Right atrium auricular region (tissue), 2 donors: ENCODE measurements at regions not wholly inside any gene's neighbourhood (a gene's known extent, or its start where the extent isn't known, plus 50 kb on each side); places are given as distances from the start of the nearest gene placed in this dataset.
A peak's percentile ranks its signal among the peaks of the same experiment; 100 is the strongest.

Experiments used
- DNase-seq: peaks from one replicate; pipeline ENCODE4 v3.0.0-alpha.2; 2019; ENCODE audit warnings: low spot score
- H3K27ac ChIP-seq, 2 donors: fragments of 200-600 bp; sonication (generic); 1 replicate in 1 of 2; 2 replicates in 1 of 2; pipeline ENCODE4 v1.5.1; 2016 to 2019
- H3K27me3 ChIP-seq, 2 donors: fragments of 200-600 bp; sonication (generic); one replicate each; pipeline versions ENCODE4 v1.5.1 to v1.6.0; 2017 to 2019
- H3K36me3 ChIP-seq: fragments of 200-600 bp; sonication (generic); one replicate; pipeline ENCODE4 v1.5.1; 2016
- H3K4me1 ChIP-seq, 2 donors: fragments of 200-600 bp; sonication (generic); one replicate each; pipeline versions ENCODE4 v1.5.1 to v1.6.0; 2017 to 2019
- H3K4me3 ChIP-seq, 2 donors: fragments of 200-600 bp; sonication (generic); 1 replicate in 1 of 2; 2 replicates in 1 of 2; pipeline ENCODE4 v1.5.1; 2017 to 2019; ENCODE audit warnings: mild to moderate bottlenecking in 1 of 2, moderate library complexity in 1 of 2
- H3K9me3 ChIP-seq, 2 donors: fragments of 200-600 bp; sonication (generic); one replicate each; pipeline ENCODE4 v1.5.1; 2019
- TF ChIP-seq, protein P1 (sequence below), 2 donors: fragments of 200-600 bp; sonication (generic); IDR thresholded peaks; one replicate each; pipeline ENCODE4 v1.5.1; 2019; ENCODE audit warnings: antibody characterized with exemption in 2 of 2

DNA sequence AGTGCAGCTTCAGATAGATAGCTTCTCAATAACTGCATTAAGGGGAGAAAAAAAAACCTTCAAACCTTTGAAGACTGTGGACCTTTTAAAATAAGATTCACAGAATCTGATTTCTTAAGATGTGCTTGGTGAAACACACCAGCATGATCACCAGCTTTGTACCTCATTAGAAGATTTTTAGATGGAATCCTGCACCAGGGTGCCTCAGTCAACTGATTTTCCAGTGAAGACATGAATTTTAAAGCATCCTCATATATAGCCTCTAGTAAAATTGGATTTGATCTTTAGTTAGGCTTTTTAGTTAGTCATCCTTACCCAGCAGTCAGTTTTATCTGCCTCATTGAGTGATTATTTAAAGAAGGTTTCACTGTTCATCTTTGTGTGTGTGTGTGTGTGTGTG is 208.6 kb upstream of the DEPDC1 start:
- no peak for DNase-seq
- TF ChIP-seq, protein P1, sequence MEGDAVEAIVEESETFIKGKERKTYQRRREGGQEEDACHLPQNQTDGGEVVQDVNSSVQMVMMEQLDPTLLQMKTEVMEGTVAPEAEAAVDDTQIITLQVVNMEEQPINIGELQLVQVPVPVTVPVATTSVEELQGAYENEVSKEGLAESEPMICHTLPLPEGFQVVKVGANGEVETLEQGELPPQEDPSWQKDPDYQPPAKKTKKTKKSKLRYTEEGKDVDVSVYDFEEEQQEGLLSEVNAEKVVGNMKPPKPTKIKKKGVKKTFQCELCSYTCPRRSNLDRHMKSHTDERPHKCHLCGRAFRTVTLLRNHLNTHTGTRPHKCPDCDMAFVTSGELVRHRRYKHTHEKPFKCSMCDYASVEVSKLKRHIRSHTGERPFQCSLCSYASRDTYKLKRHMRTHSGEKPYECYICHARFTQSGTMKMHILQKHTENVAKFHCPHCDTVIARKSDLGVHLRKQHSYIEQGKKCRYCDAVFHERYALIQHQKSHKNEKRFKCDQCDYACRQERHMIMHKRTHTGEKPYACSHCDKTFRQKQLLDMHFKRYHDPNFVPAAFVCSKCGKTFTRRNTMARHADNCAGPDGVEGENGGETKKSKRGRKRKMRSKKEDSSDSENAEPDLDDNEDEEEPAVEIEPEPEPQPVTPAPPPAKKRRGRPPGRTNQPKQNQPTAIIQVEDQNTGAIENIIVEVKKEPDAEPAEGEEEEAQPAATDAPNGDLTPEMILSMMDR (IDR thresholded peaks at IDR 0.05), result no peak

DNA sequence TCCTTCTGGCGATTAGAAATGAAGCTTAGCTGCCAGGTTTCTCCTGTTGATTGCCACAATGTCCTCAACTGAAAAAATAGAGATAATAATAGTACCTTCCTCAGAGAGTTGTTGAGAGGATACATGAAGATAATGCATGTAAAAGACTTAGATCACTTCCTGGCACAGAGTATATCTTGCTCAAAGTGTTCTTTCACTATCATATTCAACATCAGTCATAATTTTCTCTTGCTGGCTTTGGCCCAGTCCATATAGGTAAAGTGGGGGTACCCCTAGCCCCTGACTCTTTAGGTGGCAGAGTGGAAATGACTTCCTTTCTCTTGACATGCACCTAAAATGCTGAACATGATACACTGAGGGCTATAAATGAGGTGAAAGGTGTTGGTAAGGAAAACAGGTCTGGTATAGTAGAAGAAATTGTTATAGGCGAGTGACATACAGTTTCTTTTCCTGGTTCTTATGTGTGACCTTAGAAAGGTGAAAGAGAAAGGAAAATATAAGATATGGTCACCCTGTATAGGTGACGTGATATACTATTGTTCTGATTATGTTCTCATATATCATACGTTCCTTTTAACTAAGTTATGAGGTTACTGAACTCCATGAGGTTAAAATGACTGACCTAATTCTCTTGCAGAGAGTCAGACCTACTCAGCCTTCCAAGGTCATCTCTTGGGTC is 209.9 kb upstream of the DEPDC1 start:
- no peak for DNase-seq
- no peaks in the 10 kb centered on the region for H3K27me3 ChIP-seq
- peaks cover 10 to 21% of the 10 kb centered on the region in 2 donors for H3K9me3 ChIP-seq
- H3K36me3 ChIP-seq, result no peaks in the 10 kb centered on the region
- H3K4me1 ChIP-seq, result no peaks in the 10 kb centered on the region
- H3K4me3 ChIP-seq, result no peak overlapping the region
- H3K27ac ChIP-seq, result no peak overlapping the region
- TF ChIP-seq, protein P1 (IDR thresholded peaks at IDR 0.05), result no peak

More for the DNA sequence above, 208.6 kb upstream of the DEPDC1 start:
- Histone ChIP-seq H3K4me3 (no peak overlapping the region), H3K9me3 (peaks cover 10 to 17% of the 10 kb centered on the region in 2 donors), H3K36me3 (no peaks in the 10 kb centered on the region), H3K4me1 (no peaks in the 10 kb centered on the region), H3K27ac (no peak overlapping the region), H3K27me3 (no peaks in the 10 kb centered on the region)

DNA sequence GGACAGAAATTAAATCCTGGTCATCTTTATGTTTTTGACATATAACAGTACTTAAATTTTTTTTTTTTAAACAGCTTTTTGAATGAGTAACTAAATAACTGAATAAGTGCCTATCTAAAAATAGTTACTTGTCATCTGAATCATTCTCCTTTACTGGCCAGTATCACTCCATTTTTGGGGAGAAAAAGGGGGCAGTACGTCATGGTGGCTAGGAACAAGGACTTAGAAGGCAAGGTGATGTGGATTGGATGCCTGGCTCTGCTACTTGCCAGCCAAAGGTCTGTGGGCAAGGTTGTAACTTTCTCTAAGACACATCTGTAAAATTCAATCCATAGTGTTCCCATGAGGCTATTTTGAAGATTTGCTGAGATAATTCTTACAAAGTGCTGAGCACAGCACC is 220.4 kb upstream of the DEPDC1 start:
- Histone ChIP-seq H3K9me3 (no peaks in the 10 kb centered on the region), H3K36me3 (no peaks in the 10 kb centered on the region), H3K4me3 (no peak overlapping the region), H3K27me3 (no peaks in the 10 kb centered on the region), H3K4me1 (no peaks in the 10 kb centered on the region), H3K27ac (no peak overlapping the region)
- DNase-seq, result no peak
- TF ChIP-seq, protein P1 (IDR thresholded peaks at IDR 0.05), result no peak

DNA sequence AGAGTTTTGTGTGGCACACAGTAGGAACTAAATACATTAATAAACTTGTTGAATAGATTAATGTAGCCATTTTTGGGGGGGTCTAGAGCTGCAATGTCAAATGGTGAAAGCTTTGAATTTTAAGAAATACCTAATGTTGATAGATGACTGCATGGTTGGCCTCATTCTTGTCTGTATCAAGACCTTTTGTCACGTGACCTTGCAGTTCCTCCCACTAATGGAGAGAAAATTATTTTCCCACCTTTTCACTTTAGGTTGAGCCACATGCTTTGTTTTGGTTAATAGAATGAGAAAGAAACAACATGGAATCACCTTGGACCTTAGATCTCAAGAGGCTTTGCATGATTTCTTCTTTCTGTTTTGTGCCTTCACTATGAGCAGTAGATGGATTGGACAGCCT is 223.6 kb upstream of the DEPDC1 start:
- TF ChIP-seq, protein P1 (IDR thresholded peaks at IDR 0.05), result no peak
- H3K9me3 ChIP-seq, result no peaks in the 10 kb centered on the region
- no peak for DNase-seq
- H3K36me3 ChIP-seq, result no peaks in the 10 kb centered on the region
- no peak overlapping the region for H3K4me3 ChIP-seq
- H3K4me1 ChIP-seq, result no peaks in the 10 kb centered on the region
- no peak overlapping the region for H3K27ac ChIP-seq
- no peaks in the 10 kb centered on the region for H3K27me3 ChIP-seq

DNA sequence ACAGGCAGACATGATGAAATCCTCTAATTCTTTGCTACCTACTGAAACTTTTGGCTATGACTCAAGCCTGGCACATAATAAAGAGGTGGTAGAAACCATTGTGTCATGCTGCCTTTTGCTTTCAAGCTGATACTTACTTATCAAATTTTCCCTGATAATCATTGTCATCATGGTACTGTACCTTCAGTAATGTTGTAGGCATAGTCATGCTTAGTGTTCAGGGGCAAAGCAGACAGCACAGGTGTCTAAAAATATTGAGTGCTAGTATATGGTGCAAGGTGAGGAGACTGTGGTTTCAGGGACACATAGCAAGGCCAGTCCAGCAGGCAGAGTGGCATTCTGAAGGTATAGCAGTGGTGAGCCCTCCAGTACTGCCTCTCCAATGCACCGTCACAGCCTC is 226.9 kb upstream of the DEPDC1 start:
- TF ChIP-seq, protein P1 (IDR thresholded peaks at IDR 0.05), result no peak
- no peak for DNase-seq
- Histone ChIP-seq H3K4me3 (no peak overlapping the region), H3K27ac (peak overlapping the region in 1 of 2 donors; percentile 10), H3K9me3 (no peaks in the 10 kb centered on the region), H3K36me3 (no peaks in the 10 kb centered on the region), H3K4me1 (peaks cover 0 to 5% of the 10 kb centered on the region in 2 donors), H3K27me3 (no peaks in the 10 kb centered on the region)
